HG03521 (cell line): ENCODE measurements at regions not wholly inside any gene's neighbourhood (a gene's known extent, or its start where the extent isn't known, plus 50 kb on each side); places are given as distances from the start of the nearest gene placed in this dataset.

ENCODE experiments used
- ATAC-seq: cut with Tn5 transposase; IDR thresholded peaks from one replicate; pipeline ENCODE4 v1.9.1; 2021; ENCODE audit warnings: mild to moderate bottlenecking, moderate library complexity; ENCODE audit not compliant: unreplicated experiment

GRCh38 chr10:63735305-63735704 is 214.1 kb downstream of the REEP3 start:
- ATAC-seq: no peak

- no peak for ATAC-seq
Measured at GRCh38 chr10:63738410-63738809, 217.2 kb downstream of the REEP3 start.

- no peak for ATAC-seq
Measured at GRCh38 chr10:63744060-63744941, 223.1 kb downstream of the REEP3 start.

GRCh38 chr10:63749915-63750314 is 228.7 kb downstream of the REEP3 start:
- no peak for ATAC-seq

- ATAC-seq: no peak
Measured at GRCh38 chr10:63751836-63752235, 230.6 kb downstream of the REEP3 start.

GRCh38 chr10:63752318-63752717 is 231.1 kb downstream of the REEP3 start:
- ATAC-seq: no peak

GRCh38 chr10:63753808-63754207 is 232.6 kb downstream of the REEP3 start:
- no peak for ATAC-seq

- ATAC-seq: no peak
Measured at GRCh38 chr10:63755441-63755840, 234.2 kb downstream of the REEP3 start.

GRCh38 chr10:63757067-63757466 is 235.9 kb downstream of the REEP3 start:
- ATAC-seq: no peak

- ATAC-seq: no peak
Measured at GRCh38 chr10:63758080-63758479, 236.9 kb downstream of the REEP3 start.

- no peak for ATAC-seq
Measured at GRCh38 chr10:63759335-63759734, 238.1 kb downstream of the REEP3 start.

- no peak for ATAC-seq
Measured at GRCh38 chr10:63760034-63760707, 239.0 kb downstream of the REEP3 start.

- no peak for ATAC-seq
Measured at GRCh38 chr10:63760708-63761047, 239.5 kb downstream of the REEP3 start.

- ATAC-seq: no peak
Measured at GRCh38 chr10:63761243-63761642, 240.0 kb downstream of the REEP3 start.

GRCh38 chr10:63763744-63764143 is 242.5 kb downstream of the REEP3 start:
- no peak for ATAC-seq

GRCh38 chr10:63765126-63765525 is 243.9 kb downstream of the REEP3 start:
- no peak for ATAC-seq

- no peak for ATAC-seq
Measured at GRCh38 chr10:63766745-63767137, 245.5 kb downstream of the REEP3 start.

GRCh38 chr10:63767138-63767801 is 246.1 kb downstream of the REEP3 start:
- ATAC-seq: no peak

GRCh38 chr10:63769367-63769766 is 248.2 kb downstream of the REEP3 start:
- ATAC-seq: no peak

- ATAC-seq: no peak
Measured at GRCh38 chr10:63770523-63770922, 249.3 kb downstream of the REEP3 start.

- ATAC-seq: no peak
Measured at GRCh38 chr10:63772491-63772890, 251.3 kb downstream of the REEP3 start.

- ATAC-seq: no peak
Measured at GRCh38 chr10:63773106-63773505, 251.9 kb downstream of the REEP3 start.
